ENCODE measurements at regions not wholly inside any gene's neighbourhood (a gene's known extent, or its start where the extent isn't known, plus 50 kb on each side); places are given as distances from the start of the nearest gene placed in this dataset.

DNA sequence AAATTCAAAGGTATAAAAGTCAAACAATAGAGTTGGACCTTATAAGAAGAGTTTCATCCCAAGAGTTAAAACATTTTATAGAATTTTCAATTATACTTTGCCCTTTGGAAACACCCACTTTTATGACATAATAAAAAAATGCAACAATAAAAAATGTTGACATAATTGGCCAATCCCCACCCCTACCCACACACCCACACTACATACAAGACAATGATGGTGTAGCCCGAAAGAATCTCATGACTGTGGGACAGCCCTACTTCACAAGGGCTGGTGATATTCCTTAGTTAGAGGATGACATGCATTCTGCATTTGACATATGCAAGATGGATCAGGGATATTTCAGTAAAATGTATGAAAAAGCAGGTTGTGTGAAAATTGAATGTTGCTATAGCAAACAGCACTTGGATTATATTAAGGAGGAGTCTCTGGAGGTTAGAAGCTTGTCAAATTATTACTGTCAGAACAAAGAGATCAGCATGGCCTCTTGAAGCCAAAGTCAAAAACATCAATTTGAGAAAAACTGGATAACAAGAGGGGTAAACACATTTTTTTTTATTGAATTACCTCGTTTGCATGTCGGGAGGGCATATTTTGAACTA lies 133.0 kb upstream of the SAMSN1 start:
- TF ChIP-seq, protein P1, sequence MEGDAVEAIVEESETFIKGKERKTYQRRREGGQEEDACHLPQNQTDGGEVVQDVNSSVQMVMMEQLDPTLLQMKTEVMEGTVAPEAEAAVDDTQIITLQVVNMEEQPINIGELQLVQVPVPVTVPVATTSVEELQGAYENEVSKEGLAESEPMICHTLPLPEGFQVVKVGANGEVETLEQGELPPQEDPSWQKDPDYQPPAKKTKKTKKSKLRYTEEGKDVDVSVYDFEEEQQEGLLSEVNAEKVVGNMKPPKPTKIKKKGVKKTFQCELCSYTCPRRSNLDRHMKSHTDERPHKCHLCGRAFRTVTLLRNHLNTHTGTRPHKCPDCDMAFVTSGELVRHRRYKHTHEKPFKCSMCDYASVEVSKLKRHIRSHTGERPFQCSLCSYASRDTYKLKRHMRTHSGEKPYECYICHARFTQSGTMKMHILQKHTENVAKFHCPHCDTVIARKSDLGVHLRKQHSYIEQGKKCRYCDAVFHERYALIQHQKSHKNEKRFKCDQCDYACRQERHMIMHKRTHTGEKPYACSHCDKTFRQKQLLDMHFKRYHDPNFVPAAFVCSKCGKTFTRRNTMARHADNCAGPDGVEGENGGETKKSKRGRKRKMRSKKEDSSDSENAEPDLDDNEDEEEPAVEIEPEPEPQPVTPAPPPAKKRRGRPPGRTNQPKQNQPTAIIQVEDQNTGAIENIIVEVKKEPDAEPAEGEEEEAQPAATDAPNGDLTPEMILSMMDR (IDR thresholded peaks at IDR 0.05 in 4 of 5, conservative IDR thresholded peaks at IDR 0.05 in 1 of 5) = no peak
- no peak for TF ChIP-seq POLR2A (IDR thresholded peaks at IDR 0.05)
